ENCODE measurements at regions not wholly inside any gene's neighbourhood (a gene's known extent, or its start where the extent isn't known, plus 50 kb on each side); places are given as distances from the start of the nearest gene placed in this dataset.
"Not testable (repeated sequence)": the region's sequence is repeated elsewhere in the genome, so short reads cannot be mapped to it uniquely, and the experiment has no call there.

DNA sequence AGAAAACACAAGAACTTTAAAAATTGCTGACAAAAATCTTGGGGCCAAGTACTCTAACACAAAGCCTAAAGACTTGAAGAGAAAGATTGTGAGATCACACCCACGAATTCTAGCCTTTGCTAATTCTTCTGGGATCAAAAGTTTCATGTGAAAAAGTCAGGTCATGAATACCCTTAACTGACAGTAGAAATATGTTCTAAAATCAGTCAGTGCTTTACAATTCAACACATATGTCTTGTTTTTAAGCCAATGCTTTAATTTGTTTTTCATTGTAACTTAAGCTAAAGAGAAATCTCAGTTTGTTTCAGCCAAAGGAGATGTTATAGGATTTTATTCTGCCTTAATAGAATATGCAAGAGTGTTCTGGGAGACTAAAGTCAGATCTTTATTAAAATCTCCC, 78.2 kb upstream of the PLEKHG1 start:
- Histone ChIP-seq H3K36me3 (no peaks in the 10 kb centered on the region), H3K27ac (no peak overlapping the region), H3K9me3 (no peaks in the 10 kb centered on the region), H3K27me3 (no peaks in the 10 kb centered on the region), H3K4me1 (no peaks in the 10 kb centered on the region), H3K4me3 (no peak overlapping the region)
- no peak for TF ChIP-seq POLR2A (IDR thresholded peaks at IDR 0.05)
- TF ChIP-seq, protein P1, sequence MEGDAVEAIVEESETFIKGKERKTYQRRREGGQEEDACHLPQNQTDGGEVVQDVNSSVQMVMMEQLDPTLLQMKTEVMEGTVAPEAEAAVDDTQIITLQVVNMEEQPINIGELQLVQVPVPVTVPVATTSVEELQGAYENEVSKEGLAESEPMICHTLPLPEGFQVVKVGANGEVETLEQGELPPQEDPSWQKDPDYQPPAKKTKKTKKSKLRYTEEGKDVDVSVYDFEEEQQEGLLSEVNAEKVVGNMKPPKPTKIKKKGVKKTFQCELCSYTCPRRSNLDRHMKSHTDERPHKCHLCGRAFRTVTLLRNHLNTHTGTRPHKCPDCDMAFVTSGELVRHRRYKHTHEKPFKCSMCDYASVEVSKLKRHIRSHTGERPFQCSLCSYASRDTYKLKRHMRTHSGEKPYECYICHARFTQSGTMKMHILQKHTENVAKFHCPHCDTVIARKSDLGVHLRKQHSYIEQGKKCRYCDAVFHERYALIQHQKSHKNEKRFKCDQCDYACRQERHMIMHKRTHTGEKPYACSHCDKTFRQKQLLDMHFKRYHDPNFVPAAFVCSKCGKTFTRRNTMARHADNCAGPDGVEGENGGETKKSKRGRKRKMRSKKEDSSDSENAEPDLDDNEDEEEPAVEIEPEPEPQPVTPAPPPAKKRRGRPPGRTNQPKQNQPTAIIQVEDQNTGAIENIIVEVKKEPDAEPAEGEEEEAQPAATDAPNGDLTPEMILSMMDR (IDR thresholded peaks at IDR 0.05) = no peak
- TF ChIP-seq POLR2AphosphoS5 (IDR thresholded peaks at IDR 0.05; ENCODE audit: insufficient read depth in 1 of 2, low read depth in 1 of 2) = no peak
- no peak for DNase-seq (ENCODE audit: extremely low spot score in 2 of 2)
- intact Hi-C loops (cut with DNase I) = no loop called here

DNA sequence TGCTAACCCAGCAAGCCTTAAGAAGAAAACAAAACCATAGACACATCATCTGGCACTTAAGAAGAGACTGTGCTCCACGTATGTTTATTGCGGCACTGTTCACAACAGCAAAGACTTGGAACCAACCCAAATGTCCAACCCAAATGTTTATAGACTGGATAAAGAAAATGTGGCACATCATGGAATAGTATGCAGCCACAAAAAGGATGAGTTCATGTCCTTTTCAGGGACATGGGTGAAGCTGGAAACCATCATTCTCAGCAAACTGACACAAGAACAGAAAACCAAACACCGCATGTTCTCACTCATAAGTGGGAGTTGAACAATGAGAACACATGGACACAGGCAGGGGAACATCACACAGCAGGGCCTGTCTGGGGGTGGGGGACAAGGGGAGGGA, 76.5 kb upstream of the PLEKHG1 start:
- H3K9me3 ChIP-seq; H3K27ac ChIP-seq; H3K27me3 ChIP-seq; H3K36me3 ChIP-seq; H3K4me3 ChIP-seq; DNase-seq (ENCODE audit: extremely low spot score in 2 of 2); intact Hi-C loops (cut with DNase I): not testable (repeated sequence)
- peaks cover 13% of the 10 kb centered on the region for H3K4me1 ChIP-seq

DNA sequence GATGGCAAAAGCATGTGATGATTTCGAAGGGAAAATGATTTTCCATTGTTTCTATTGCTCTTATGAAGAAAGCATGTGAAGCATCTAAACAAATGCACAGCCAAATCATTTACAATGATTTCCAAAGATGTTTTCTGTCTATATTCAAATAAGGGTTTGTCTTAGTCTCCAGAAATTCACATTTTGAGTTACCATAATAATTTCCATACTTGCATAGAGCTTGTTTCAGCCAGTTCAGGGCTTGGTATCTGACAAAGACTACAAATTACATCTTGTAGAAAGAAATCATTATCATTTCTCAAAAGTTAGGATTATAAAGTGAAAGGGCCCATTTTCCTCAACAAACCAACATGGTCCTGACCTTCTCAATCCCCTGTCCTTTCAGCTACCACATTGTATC, 74.4 kb upstream of the PLEKHG1 start:
- H3K27ac ChIP-seq = no peak overlapping the region
- H3K36me3 ChIP-seq = no peaks in the 10 kb centered on the region
- no peak for DNase-seq (ENCODE audit: extremely low spot score in 2 of 2)
- no peak overlapping the region for H3K4me3 ChIP-seq
- intact Hi-C loops (cut with DNase I) = no loop called here
- peaks cover 20% of the 10 kb centered on the region for H3K4me1 ChIP-seq
- H3K9me3 ChIP-seq = no peaks in the 10 kb centered on the region
- H3K27me3 ChIP-seq = no peaks in the 10 kb centered on the region
- TF ChIP-seq, protein P1 (IDR thresholded peaks at IDR 0.05) = no peak
- TF ChIP-seq POLR2A (IDR thresholded peaks at IDR 0.05) (no peak), POLR2AphosphoS5 (IDR thresholded peaks at IDR 0.05; ENCODE audit: insufficient read depth in 1 of 2, low read depth in 1 of 2) (no peak)

DNA sequence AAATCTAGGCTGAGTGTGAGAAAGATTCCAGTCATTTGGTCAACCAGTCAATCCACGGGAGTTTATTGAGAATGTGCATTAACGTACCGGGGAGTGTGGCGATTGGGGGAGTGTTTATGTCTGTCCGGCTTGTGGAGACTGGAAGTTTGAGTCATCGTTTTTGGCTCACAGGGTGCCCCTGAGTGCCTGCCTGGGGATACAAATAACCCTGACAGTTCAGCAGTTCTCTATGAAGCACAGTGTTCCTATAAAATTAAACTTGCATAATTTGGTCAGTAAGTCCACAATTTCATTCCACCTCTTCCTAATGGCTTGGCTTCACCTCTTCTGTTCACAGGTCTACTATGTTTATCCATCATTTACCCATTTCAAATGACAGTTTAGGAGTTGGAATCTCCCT, 72.6 kb upstream of the PLEKHG1 start:
- H3K27me3 ChIP-seq = no peaks in the 10 kb centered on the region
- no peak overlapping the region for H3K4me3 ChIP-seq
- peak overlapping the region; percentile 40 for H3K27ac ChIP-seq
- no peak for TF ChIP-seq POLR2A (IDR thresholded peaks at IDR 0.05)
- TF ChIP-seq POLR2AphosphoS5 (IDR thresholded peaks at IDR 0.05; ENCODE audit: insufficient read depth in 1 of 2, low read depth in 1 of 2) = peak in 1 of 2 donors; percentile 75
- intact Hi-C loops (cut with DNase I) = no loop called here
- DNase-seq (ENCODE audit: extremely low spot score in 2 of 2) = peak in 1 of 2 donors; percentile 90
- H3K36me3 ChIP-seq = no peaks in the 10 kb centered on the region
- H3K9me3 ChIP-seq = no peaks in the 10 kb centered on the region
- peaks cover 20% of the 10 kb centered on the region for H3K4me1 ChIP-seq

DNA sequence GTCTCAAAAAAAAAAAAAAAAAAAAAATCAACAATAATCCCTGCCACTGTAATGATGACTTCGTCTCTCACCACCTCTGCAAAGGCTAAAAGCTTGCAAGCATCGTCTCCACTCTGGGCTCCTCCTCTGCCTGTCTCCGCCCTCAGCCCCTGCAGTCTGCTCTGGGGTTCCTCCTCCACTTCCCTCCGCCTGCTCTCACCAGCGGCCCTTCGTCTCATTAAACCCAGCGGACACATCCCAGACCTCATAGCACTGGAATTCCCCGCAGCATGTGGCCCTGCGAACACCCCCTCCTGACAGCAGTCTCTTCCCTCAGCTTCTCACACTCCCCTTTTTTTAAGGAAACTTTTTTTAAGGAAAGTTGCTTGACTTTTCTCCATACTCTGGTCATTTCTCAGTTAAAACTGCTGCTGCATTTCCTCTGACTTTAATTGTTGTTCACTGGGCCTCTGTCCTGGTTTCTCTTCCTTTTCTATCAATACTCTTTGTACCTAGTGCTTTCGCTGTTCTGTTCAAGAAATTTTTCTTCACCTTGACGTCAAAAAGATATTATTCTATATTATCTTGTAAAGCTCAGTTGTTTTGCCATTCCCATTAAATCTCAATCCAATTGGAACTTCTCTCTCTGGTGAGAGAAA, 70.9 kb upstream of the PLEKHG1 start:
- Histone ChIP-seq H3K27me3 (no peaks in the 10 kb centered on the region), H3K4me1 (peaks cover 20% of the 10 kb centered on the region), H3K9me3 (no peaks in the 10 kb centered on the region), H3K36me3 (no peaks in the 10 kb centered on the region), H3K4me3 (no peak overlapping the region), H3K27ac (peak overlapping the region; percentile 37)
- peak in 1 of 2 donors; percentile 93 for DNase-seq (ENCODE audit: extremely low spot score in 2 of 2)
- TF ChIP-seq, protein P1 (IDR thresholded peaks at IDR 0.05) = no peak
- peak; percentile 46 to 67 for TF ChIP-seq POLR2AphosphoS5 (IDR thresholded peaks at IDR 0.05; ENCODE audit: insufficient read depth in 1 of 2, low read depth in 1 of 2)
- no peak for TF ChIP-seq POLR2A (IDR thresholded peaks at IDR 0.05)
- intact Hi-C loops (cut with DNase I) = no loop called here

DNA sequence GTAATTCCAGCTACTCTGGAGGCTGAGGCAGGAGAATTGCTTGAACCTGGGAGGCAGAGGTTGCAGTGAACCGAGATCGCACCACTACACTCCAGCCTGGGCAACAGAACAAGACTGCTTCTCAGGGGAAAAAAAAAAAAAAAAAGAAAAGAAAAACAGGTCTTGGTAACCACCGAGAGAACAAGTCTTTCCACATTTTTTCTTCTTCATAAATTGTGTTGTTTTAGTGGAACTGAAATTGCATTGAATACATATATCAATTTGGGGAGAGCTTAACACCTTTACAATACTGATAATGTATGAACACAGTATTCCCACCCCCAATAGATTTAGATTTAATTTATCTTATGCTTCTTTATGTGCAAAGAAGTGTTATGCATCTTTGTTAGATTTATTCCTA, 70.0 kb upstream of the PLEKHG1 start:
- no peaks in the 10 kb centered on the region for H3K27me3 ChIP-seq
- H3K4me3 ChIP-seq = no peak overlapping the region
- H3K27ac ChIP-seq = peak overlapping the region; percentile 37
- no peaks in the 10 kb centered on the region for H3K9me3 ChIP-seq
- TF ChIP-seq POLR2AphosphoS5 (IDR thresholded peaks at IDR 0.05; ENCODE audit: insufficient read depth in 1 of 2, low read depth in 1 of 2) = no peak
- TF ChIP-seq POLR2A (IDR thresholded peaks at IDR 0.05) = no peak
- intact Hi-C loops (cut with DNase I) = no loop called here
- H3K36me3 ChIP-seq = no peaks in the 10 kb centered on the region
- peaks cover 20% of the 10 kb centered on the region for H3K4me1 ChIP-seq
- DNase-seq (ENCODE audit: extremely low spot score in 2 of 2) = no peak
